Sigmoid colon (tissue), 6 donors: ENCODE measurements at regions not wholly inside any gene's neighbourhood (a gene's known extent, or its start where the extent isn't known, plus 50 kb on each side); places are given as distances from the start of the nearest gene placed in this dataset.

Experiments used
- DNase-seq: peaks from one replicate; pipeline ENCODE4 v3.0.0-alpha.2; 2019
- H3K27ac ChIP-seq, 4 donors: fragments of 200-600 bp; sonication (generic); one replicate each; pipeline ENCODE4 v1.5.1; 2016 to 2019; ENCODE audit warnings: mild to moderate bottlenecking in 1 of 4
- H3K27me3 ChIP-seq, 3 donors: fragments of 200-600 bp; sonication (generic); one replicate each; pipeline ENCODE4 v1.5.1; 2019; ENCODE audit warnings: mild to moderate bottlenecking in 1 of 3
- H3K36me3 ChIP-seq, 4 donors: fragments of 200-600 bp; sonication (generic); one replicate each; pipeline ENCODE4 v1.5.1; 2016 to 2019
- H3K4me1 ChIP-seq, 4 donors: fragments of 200-600 bp; sonication (generic); one replicate each; pipeline ENCODE4 v1.5.1; 2017 to 2019
- H3K4me3 ChIP-seq, 4 donors: fragments of 200-600 bp; sonication (generic); one replicate each; pipeline ENCODE4 v1.5.1; 2017 to 2019; ENCODE audit warnings: mild to moderate bottlenecking in 2 of 4, moderate library complexity in 1 of 4
- H3K9me3 ChIP-seq, 4 donors: fragments of 200-600 bp in 3 of 4; sonication (generic) in 3 of 4; one replicate each; pipeline versions ENCODE4 v1.5.1 to v1.6.1; 2013 to 2019
- EP300 ChIP-seq, 4 donors: sonication (generic); formaldehyde crosslinking; IDR thresholded peaks; one replicate each; pipeline ENCODE4 v1.6.1; 2017; ENCODE audit warnings: antibody characterized with exemption in 4 of 4
- POLR2A ChIP-seq, 2 donors: fragments of 450-650 bp; IDR thresholded peaks; one replicate each; pipeline ENCODE4 v1.6.1; 2016; ENCODE audit warnings: antibody characterized with exemption in 2 of 2, mild to moderate bottlenecking in 2 of 2, moderate library complexity in 2 of 2
- POLR2AphosphoS5 ChIP-seq, 4 donors: sonication (generic); formaldehyde crosslinking; IDR thresholded peaks; one replicate each; pipeline ENCODE4 v1.6.1; 2017; ENCODE audit warnings: antibody characterized with exemption in 4 of 4
- WGBS, 2 donors: extraction: QIAGEN DNeasy Blood & Tissue Kit; methylation state at CpG; one replicate each; pipeline ENCODE4 v1.1.7; 2013; 5-methylcytosine and 5-hydroxymethylcytosine counted together
- intact Hi-C: fragments of 100-400 bp; cut with DNase I; formaldehyde crosslinking; loops from one replicate; pipeline ENCODE4 v1.15.1; 2023
- TF ChIP-seq, protein P1 (sequence below), 4 experiments: fragments of 450-650 bp in 3 of 4; fragments of 200-600 bp in 1 of 4; IDR thresholded peaks; one replicate each; pipeline ENCODE4 v1.5.1; 2016 to 2019; ENCODE audit warnings: antibody characterized with exemption in 4 of 4, mild to moderate bottlenecking in 3 of 4, moderate library complexity in 2 of 4
- donor health status: healthy with polysubstance abuse.
- donor health status: healthy.

DNA sequence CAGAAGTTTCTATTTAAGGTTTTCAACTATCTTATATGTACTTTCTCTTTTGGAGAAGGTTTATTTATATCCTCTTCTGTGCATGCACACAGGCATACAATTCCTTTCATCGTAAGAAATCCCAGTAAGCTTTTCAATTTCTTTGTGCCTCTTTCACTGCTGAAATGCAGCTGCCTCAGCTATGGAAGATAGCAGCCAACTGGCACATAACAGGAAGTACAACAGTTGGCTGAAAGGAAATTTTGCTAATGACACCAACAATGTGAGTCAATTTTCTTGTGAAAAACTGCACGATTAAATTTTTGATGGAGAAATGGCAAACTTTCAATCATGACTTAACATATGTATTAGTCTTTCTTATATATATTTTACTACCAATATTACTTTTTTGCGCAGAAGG lies 74.5 kb upstream of the PAQR3 start:
- DNase-seq: no peak
- Histone ChIP-seq H3K9me3 (no peaks in the 10 kb centered on the region), H3K27ac (no peak overlapping the region), H3K36me3 (no peaks in the 10 kb centered on the region), H3K4me3 (no peak overlapping the region), H3K27me3 (no peaks in the 10 kb centered on the region), H3K4me1 (no peaks in the 10 kb centered on the region)
- WGBS, 2 donors: 64 to 79% methylated on average over 3 of the region's 3 CpGs
- TF ChIP-seq POLR2AphosphoS5 (IDR thresholded peaks at IDR 0.05): no peak
- TF ChIP-seq, protein P1, sequence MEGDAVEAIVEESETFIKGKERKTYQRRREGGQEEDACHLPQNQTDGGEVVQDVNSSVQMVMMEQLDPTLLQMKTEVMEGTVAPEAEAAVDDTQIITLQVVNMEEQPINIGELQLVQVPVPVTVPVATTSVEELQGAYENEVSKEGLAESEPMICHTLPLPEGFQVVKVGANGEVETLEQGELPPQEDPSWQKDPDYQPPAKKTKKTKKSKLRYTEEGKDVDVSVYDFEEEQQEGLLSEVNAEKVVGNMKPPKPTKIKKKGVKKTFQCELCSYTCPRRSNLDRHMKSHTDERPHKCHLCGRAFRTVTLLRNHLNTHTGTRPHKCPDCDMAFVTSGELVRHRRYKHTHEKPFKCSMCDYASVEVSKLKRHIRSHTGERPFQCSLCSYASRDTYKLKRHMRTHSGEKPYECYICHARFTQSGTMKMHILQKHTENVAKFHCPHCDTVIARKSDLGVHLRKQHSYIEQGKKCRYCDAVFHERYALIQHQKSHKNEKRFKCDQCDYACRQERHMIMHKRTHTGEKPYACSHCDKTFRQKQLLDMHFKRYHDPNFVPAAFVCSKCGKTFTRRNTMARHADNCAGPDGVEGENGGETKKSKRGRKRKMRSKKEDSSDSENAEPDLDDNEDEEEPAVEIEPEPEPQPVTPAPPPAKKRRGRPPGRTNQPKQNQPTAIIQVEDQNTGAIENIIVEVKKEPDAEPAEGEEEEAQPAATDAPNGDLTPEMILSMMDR (IDR thresholded peaks at IDR 0.05): no peak
- TF ChIP-seq EP300 (IDR thresholded peaks at IDR 0.05): no peak
- no peak for TF ChIP-seq POLR2A (IDR thresholded peaks at IDR 0.05)
- intact Hi-C loops: no loop called here

- TF ChIP-seq EP300 (IDR thresholded peaks at IDR 0.05): peak in 1 of 4 donors; percentile 4
- TF ChIP-seq, protein P1 (IDR thresholded peaks at IDR 0.05): no peak
- DNase-seq: no peak
- H3K4me1 ChIP-seq: peaks cover 0 to 14% (median 3%) of the 10 kb centered on the region in 4 donors
- peak overlapping the region in 1 of 4 donors; percentile 29 for H3K27ac ChIP-seq
- H3K9me3 ChIP-seq: no peaks in the 10 kb centered on the region
- no peaks in the 10 kb centered on the region for H3K27me3 ChIP-seq
- 65 to 77% methylated on average over 4 of the region's 4 CpGs for WGBS, 2 donors
- no peaks in the 10 kb centered on the region for H3K36me3 ChIP-seq
- intact Hi-C loops: no loop called here
- no peak overlapping the region for H3K4me3 ChIP-seq
Observed at GRCh38 chr4:78990938-78991810, 51.9 kb upstream of the PAQR3 start.

DNA sequence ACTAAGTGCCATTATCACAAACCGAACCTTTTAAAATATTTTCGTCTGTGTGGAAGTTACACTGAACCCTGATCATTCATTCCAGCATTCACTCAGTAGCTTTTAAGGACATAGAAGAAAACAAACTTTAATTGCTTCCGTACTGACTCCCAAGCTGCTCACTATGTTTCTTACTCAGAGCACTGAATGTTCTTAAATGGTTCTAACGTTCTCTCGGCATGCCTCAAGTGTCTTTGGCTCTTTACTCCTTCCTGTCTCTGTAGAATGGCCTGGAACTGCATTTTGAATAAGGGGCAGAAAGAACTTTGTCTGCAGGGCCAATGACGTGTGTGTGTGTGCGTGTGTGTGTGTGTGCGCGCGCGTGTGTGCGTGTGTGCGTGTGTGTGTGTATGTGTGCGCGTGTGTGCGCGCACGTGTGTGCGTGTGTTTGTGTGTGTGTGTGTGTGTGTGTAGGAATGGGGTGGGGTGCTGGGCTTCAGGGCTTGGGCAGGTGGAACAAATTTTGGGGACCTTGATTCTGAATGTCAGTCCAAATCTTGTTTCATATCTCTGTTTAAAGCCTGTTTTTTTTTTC lies 50.5 kb upstream of the PAQR3 start:
- H3K4me1 ChIP-seq: peaks cover 0 to 19% (median 3%) of the 10 kb centered on the region in 4 donors
- no peak overlapping the region for H3K27ac ChIP-seq
- no peak for DNase-seq
- H3K9me3 ChIP-seq: no peaks in the 10 kb centered on the region
- H3K4me3 ChIP-seq: no peak overlapping the region
- WGBS, 2 donors: 72 to 78% methylated on average over 19 of the region's 19 CpGs
- H3K27me3 ChIP-seq: no peaks in the 10 kb centered on the region
- peak in 2 of 4 donors; percentile 18 to 22 for TF ChIP-seq POLR2AphosphoS5 (IDR thresholded peaks at IDR 0.05)
- TF ChIP-seq EP300 (IDR thresholded peaks at IDR 0.05): peak in 2 of 4 donors; percentile 36 to 67
- TF ChIP-seq POLR2A (IDR thresholded peaks at IDR 0.05): no peak
- intact Hi-C loops: no loop called here
- H3K36me3 ChIP-seq: no peaks in the 10 kb centered on the region
